ENCODE measurements at regions not wholly inside any gene's neighbourhood (a gene's known extent, or its start where the extent isn't known, plus 50 kb on each side); places are given as distances from the start of the nearest gene placed in this dataset.
A peak's percentile ranks its signal among the peaks of the same experiment; 100 is the strongest.
"Not testable (repeated sequence)": the region's sequence is repeated elsewhere in the genome, so short reads cannot be mapped to it uniquely, and the experiment has no call there.

GRCh38 chr1:245019910-245020486 lies 134.8 kb upstream of the KIF26B start:
- DNase-seq: no peak

GRCh38 chr1:245016700-245017099 lies 138.1 kb upstream of the KIF26B start:
- DNase-seq: no peak

GRCh38 chr1:245015031-245015430 lies 139.8 kb upstream of the KIF26B start:
- DNase-seq: no peak

GRCh38 chr1:245014247-245015029 lies 140.3 kb upstream of the KIF26B start:
- DNase-seq: no peak

GRCh38 chr1:245010018-245010614 lies 144.7 kb upstream of the KIF26B start:
- no peak for DNase-seq

- no peak for DNase-seq
Measured at GRCh38 chr1:245008761-245009160, 144.4 kb upstream of the HNRNPU start.

- DNase-seq: no peak
Measured at GRCh38 chr1:245007852-245008251, 143.5 kb upstream of the HNRNPU start.

- no peak for DNase-seq
Measured at GRCh38 chr1:245003246-245003645, 138.9 kb upstream of the HNRNPU start.

GRCh38 chr1:245001252-245001651 lies 136.9 kb upstream of the HNRNPU start:
- DNase-seq: no peak

- no peak for DNase-seq
Measured at GRCh38 chr1:245000872-245001188, 136.5 kb upstream of the HNRNPU start.

GRCh38 chr1:244999644-245000043 lies 135.3 kb upstream of the HNRNPU start:
- not testable (repeated sequence) for DNase-seq

GRCh38 chr1:244998717-244999346 lies 134.5 kb upstream of the HNRNPU start:
- no peak for DNase-seq

- DNase-seq: no peak
Measured at GRCh38 chr1:244995602-244996400, 131.5 kb upstream of the HNRNPU start.

GRCh38 chr1:244992833-244993232 lies 128.5 kb upstream of the HNRNPU start:
- DNase-seq: no peak

GRCh38 chr1:244989813-244990212 lies 125.5 kb upstream of the HNRNPU start:
- DNase-seq: no peak

GRCh38 chr1:244988521-244988920 lies 124.2 kb upstream of the HNRNPU start:
- DNase-seq: no peak

- DNase-seq: no peak
Measured at GRCh38 chr1:244980605-244981004, 116.3 kb upstream of the HNRNPU start.

- no peak for DNase-seq
Measured at GRCh38 chr1:244974550-244974949, 110.2 kb upstream of the HNRNPU start.

GRCh38 chr1:244974106-244974505 lies 109.8 kb upstream of the HNRNPU start:
- no peak for DNase-seq

- no peak for DNase-seq
Measured at GRCh38 chr1:244971552-244972216, 107.3 kb upstream of the HNRNPU start.

- peak; percentile 90 to 99 (median 94) for DNase-seq
Measured at GRCh38 chr1:244970744-244971551, 106.6 kb upstream of the HNRNPU start.

Data from stimulated activated naive CD4-positive, alpha-beta T cell (primary cell).